ENCODE measurements at regions not wholly inside any gene's neighbourhood (a gene's known extent, or its start where the extent isn't known, plus 50 kb on each side); places are given as distances from the start of the nearest gene placed in this dataset.

- H3K27ac ChIP-seq (ENCODE audit: low read length) = no peak overlapping the region
- no peaks in the 10 kb centered on the region for H3K4me1 ChIP-seq (ENCODE audit: control insufficient read depth in 1 of 2, insufficient read depth in 2 of 2, low read length in 2 of 2)
- H3K27me3 ChIP-seq (ENCODE audit: low read depth, low read length) = no peaks in the 10 kb centered on the region
- H3K9me3 ChIP-seq (ENCODE audit: control insufficient read depth in 1 of 2, low read length in 2 of 2) = no peaks in the 10 kb centered on the region
- H3K36me3 ChIP-seq (ENCODE audit: control insufficient read depth in 1 of 2, insufficient read depth in 2 of 2, low read length in 2 of 2) = no peaks in the 10 kb centered on the region
- no peak overlapping the region for H3K4me3 ChIP-seq (ENCODE audit: low read depth in 1 of 2, low read length in 2 of 2)
Observed at GRCh38 chr17:14875557-14876412, 389.3 kb downstream of the PMP22 start.

DNA sequence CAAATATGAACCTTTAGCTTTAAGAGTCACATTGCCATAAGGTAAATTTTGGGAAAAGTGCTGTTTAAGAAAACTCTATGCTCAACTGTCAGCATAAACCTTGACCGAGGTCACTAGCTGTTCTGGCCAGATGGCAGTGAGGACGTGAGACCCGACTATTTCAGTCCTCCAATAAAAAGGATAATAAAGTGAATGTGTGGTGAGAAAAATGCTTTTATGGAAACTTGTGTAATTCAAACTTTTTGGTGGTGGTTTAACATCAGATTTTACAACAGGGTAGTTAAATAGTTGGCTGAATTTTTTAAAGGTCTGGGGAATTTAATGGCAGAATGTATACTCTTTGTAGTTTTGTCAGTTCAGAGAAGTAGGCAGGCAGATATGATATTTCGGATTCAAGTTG, 391.1 kb downstream of the PMP22 start:
- Histone ChIP-seq H3K36me3 (ENCODE audit: control insufficient read depth in 1 of 2, insufficient read depth in 2 of 2, low read length in 2 of 2) (no peaks in the 10 kb centered on the region), H3K27ac (ENCODE audit: low read length) (no peak overlapping the region), H3K9me3 (ENCODE audit: control insufficient read depth in 1 of 2, low read length in 2 of 2) (no peaks in the 10 kb centered on the region), H3K4me3 (ENCODE audit: low read depth in 1 of 2, low read length in 2 of 2) (no peak overlapping the region), H3K4me1 (ENCODE audit: control insufficient read depth in 1 of 2, insufficient read depth in 2 of 2, low read length in 2 of 2) (no peaks in the 10 kb centered on the region), H3K27me3 (ENCODE audit: low read depth, low read length) (no peaks in the 10 kb centered on the region)

DNA sequence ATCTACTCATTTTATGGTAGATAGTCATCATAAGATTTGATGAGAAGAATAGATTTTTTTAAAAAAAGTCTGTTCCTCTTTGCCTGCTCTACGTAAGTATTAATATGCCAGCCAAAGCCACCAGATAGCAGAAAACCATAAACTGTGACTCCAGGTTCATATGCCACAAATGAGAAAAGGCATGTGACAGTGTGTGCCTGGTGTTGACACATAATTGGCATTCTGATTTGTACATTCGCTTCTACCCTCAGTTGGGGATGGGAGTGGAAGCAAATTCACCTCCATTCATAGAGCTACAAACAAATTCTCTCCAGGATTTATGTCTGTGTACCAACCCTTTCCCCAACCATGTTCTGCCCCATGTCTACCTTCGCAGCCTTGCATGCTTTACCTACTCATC, 391.6 kb downstream of the PMP22 start:
- Histone ChIP-seq H3K4me3 (ENCODE audit: low read depth in 1 of 2, low read length in 2 of 2) (no peak overlapping the region), H3K27ac (ENCODE audit: low read length) (no peak overlapping the region)

DNA sequence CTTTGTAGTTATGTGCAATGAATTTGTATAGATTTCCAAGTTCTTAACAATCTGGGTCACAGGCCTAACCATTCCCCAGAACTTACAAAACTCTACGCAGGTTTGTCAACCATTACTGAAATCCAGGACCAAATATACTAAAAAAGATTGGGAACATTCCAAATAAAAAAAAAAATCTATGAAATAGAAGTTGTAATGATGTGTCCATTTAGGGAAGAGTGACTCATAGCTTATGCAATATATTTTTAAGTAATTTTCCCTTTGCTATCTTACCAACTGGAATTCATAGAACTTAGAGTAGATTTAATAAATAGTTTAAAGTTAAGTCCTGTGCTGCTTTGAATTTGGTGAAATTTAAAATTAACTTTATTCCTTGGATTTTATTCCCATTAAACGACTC, 393.2 kb downstream of the PMP22 start:
- no peaks in the 10 kb centered on the region for H3K9me3 ChIP-seq (ENCODE audit: control insufficient read depth in 1 of 2, low read length in 2 of 2)
- H3K27me3 ChIP-seq (ENCODE audit: low read depth, low read length) = no peaks in the 10 kb centered on the region
- no peak overlapping the region for H3K27ac ChIP-seq (ENCODE audit: low read length)
- no peak overlapping the region for H3K4me3 ChIP-seq (ENCODE audit: low read depth in 1 of 2, low read length in 2 of 2)
- H3K4me1 ChIP-seq (ENCODE audit: control insufficient read depth in 1 of 2, insufficient read depth in 2 of 2, low read length in 2 of 2) = no peaks in the 10 kb centered on the region
- H3K36me3 ChIP-seq (ENCODE audit: control insufficient read depth in 1 of 2, insufficient read depth in 2 of 2, low read length in 2 of 2) = no peaks in the 10 kb centered on the region

More for the DNA sequence above, 391.6 kb downstream of the PMP22 start:
- H3K9me3 ChIP-seq (ENCODE audit: control insufficient read depth in 1 of 2, low read length in 2 of 2) = no peaks in the 10 kb centered on the region
- no peaks in the 10 kb centered on the region for H3K36me3 ChIP-seq (ENCODE audit: control insufficient read depth in 1 of 2, insufficient read depth in 2 of 2, low read length in 2 of 2)
- H3K4me1 ChIP-seq (ENCODE audit: control insufficient read depth in 1 of 2, insufficient read depth in 2 of 2, low read length in 2 of 2) = no peaks in the 10 kb centered on the region
- H3K27me3 ChIP-seq (ENCODE audit: low read depth, low read length) = no peaks in the 10 kb centered on the region

DNA sequence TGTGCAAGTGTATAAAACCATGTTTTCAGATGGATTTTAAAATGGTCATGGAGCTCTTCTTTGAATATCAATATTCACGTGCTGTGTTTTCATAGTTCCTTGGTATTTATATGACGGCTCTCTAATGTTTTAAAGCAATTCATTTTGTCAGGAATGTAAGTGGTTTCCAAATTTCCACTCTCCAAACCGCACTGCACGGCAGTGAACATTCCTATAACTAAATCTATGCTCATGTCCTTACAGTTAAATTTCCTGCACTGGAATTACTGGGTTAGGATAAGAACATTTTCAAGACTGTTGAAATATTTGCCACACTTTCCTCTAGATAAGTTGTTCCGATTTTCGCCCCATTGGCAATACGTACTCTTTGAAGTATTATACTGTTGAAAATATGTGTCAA, 398.9 kb downstream of the PMP22 start:
- Histone ChIP-seq H3K27ac (ENCODE audit: low read length) (no peak overlapping the region), H3K4me3 (ENCODE audit: low read depth in 1 of 2, low read length in 2 of 2) (no peak overlapping the region), H3K9me3 (ENCODE audit: control insufficient read depth in 1 of 2, low read length in 2 of 2) (no peaks in the 10 kb centered on the region), H3K36me3 (ENCODE audit: control insufficient read depth in 1 of 2, insufficient read depth in 2 of 2, low read length in 2 of 2) (no peaks in the 10 kb centered on the region), H3K27me3 (ENCODE audit: low read depth, low read length) (no peaks in the 10 kb centered on the region), H3K4me1 (ENCODE audit: control insufficient read depth in 1 of 2, insufficient read depth in 2 of 2, low read length in 2 of 2) (no peaks in the 10 kb centered on the region)

DNA sequence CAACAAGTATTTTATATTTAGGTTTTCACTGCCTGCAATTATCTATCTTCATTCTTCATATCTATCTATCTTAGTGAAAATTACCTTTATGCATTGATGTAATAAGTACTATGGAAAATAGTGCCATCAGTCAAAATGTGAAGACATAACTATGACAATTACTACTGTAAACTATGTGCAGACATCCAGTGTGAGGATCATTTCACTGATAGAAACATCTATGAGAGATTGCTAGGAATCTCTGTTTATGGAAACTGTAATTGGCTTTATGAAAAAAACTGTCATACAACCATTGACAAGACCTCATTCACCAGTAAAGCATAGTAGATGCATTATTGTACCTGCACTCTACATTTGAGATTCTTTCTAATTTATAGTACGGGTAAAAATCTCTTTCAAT, 401.0 kb downstream of the PMP22 start:
- Histone ChIP-seq H3K4me3 (ENCODE audit: low read depth in 1 of 2, low read length in 2 of 2) (no peak overlapping the region), H3K27me3 (ENCODE audit: low read depth, low read length) (no peaks in the 10 kb centered on the region), H3K9me3 (ENCODE audit: control insufficient read depth in 1 of 2, low read length in 2 of 2) (no peaks in the 10 kb centered on the region), H3K4me1 (ENCODE audit: control insufficient read depth in 1 of 2, insufficient read depth in 2 of 2, low read length in 2 of 2) (no peaks in the 10 kb centered on the region), H3K36me3 (ENCODE audit: control insufficient read depth in 1 of 2, insufficient read depth in 2 of 2, low read length in 2 of 2) (no peaks in the 10 kb centered on the region), H3K27ac (ENCODE audit: low read length) (no peak overlapping the region)

DNA sequence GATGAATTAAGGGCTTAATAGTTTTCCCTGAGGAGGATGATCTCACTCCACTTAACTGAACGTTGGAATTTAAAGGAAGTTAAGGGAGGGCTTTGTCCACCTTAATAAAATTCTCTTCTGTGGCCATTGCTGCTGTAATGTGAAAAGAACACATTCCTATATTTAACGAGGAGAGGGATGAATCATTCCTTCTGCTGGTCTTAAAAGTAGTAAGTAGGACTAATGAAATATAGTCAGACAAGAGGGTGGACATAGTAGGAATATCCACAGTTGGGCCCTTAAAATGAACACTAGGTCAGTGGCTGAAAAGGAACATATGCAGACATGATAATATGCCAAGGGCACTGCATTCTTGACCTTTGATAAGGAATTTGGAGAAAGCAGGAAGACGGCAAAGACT, 405.6 kb downstream of the PMP22 start:
- H3K4me3 ChIP-seq (ENCODE audit: low read depth in 1 of 2, low read length in 2 of 2) = no peak overlapping the region
- H3K36me3 ChIP-seq (ENCODE audit: control insufficient read depth in 1 of 2, insufficient read depth in 2 of 2, low read length in 2 of 2) = no peaks in the 10 kb centered on the region
- H3K27ac ChIP-seq (ENCODE audit: low read length) = no peak overlapping the region
- no peaks in the 10 kb centered on the region for H3K9me3 ChIP-seq (ENCODE audit: control insufficient read depth in 1 of 2, low read length in 2 of 2)
- H3K4me1 ChIP-seq (ENCODE audit: control insufficient read depth in 1 of 2, insufficient read depth in 2 of 2, low read length in 2 of 2) = no peaks in the 10 kb centered on the region
- H3K27me3 ChIP-seq (ENCODE audit: low read depth, low read length) = no peaks in the 10 kb centered on the region

DNA sequence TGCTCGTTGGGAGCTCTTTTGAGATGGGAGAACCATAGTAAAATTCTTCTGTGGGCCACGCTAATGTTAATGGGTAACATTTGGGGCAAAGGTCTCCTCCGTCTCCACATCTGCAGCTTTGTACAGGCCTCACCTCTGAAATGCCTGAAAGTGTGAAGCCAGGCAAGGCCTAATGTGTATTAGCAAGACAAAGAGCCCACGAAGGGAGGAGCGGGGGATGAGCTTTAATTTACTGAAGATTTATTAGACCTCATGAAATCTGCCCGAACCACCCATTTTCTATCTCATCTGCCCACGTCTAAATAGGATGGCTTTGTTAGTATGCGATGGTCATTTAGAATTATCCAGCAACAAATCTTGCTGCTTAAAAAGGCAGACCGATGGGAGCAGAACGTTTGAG, 408.9 kb downstream of the PMP22 start:
- no peak overlapping the region for H3K4me3 ChIP-seq (ENCODE audit: low read depth in 1 of 2, low read length in 2 of 2)
- H3K4me1 ChIP-seq (ENCODE audit: control insufficient read depth in 1 of 2, insufficient read depth in 2 of 2, low read length in 2 of 2) = no peaks in the 10 kb centered on the region
- no peaks in the 10 kb centered on the region for H3K27me3 ChIP-seq (ENCODE audit: low read depth, low read length)
- no peaks in the 10 kb centered on the region for H3K36me3 ChIP-seq (ENCODE audit: control insufficient read depth in 1 of 2, insufficient read depth in 2 of 2, low read length in 2 of 2)
- H3K9me3 ChIP-seq (ENCODE audit: control insufficient read depth in 1 of 2, low read length in 2 of 2) = no peaks in the 10 kb centered on the region
- H3K27ac ChIP-seq (ENCODE audit: low read length) = no peak overlapping the region

DNA sequence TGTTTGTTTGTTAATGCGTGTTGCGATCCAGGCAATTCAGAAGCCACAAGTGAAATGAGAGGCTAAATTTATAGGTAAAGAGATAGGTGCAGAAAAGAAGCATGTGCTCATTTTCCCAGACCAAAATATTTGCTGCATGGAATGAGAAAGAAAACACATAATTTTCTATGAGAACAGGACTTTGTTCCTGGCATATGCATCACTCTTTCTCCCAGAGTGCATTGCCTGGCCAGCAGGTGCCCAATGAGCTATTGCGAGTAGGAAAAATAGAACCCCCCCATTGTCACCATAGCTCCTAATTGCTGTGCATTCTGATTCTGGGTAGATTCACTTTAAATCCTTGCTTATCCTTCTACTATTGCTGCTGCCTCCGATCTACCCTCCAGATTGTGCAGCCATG, 410.4 kb downstream of the PMP22 start:
- H3K27me3 ChIP-seq (ENCODE audit: low read depth, low read length) = no peaks in the 10 kb centered on the region
- H3K27ac ChIP-seq (ENCODE audit: low read length) = no peak overlapping the region
- H3K9me3 ChIP-seq (ENCODE audit: control insufficient read depth in 1 of 2, low read length in 2 of 2) = peaks cover 0 to 4% of the 10 kb centered on the region in 2 donors
- H3K36me3 ChIP-seq (ENCODE audit: control insufficient read depth in 1 of 2, insufficient read depth in 2 of 2, low read length in 2 of 2) = no peaks in the 10 kb centered on the region
- H3K4me1 ChIP-seq (ENCODE audit: control insufficient read depth in 1 of 2, insufficient read depth in 2 of 2, low read length in 2 of 2) = no peaks in the 10 kb centered on the region
- H3K4me3 ChIP-seq (ENCODE audit: low read depth in 1 of 2, low read length in 2 of 2) = no peak overlapping the region

GRCh38 chr17:14845591-14846281, 419.4 kb downstream of the PMP22 start:
- no peak overlapping the region for H3K27ac ChIP-seq (ENCODE audit: low read length)
- no peaks in the 10 kb centered on the region for H3K27me3 ChIP-seq (ENCODE audit: low read depth, low read length)
- peaks cover 0 to 11% of the 10 kb centered on the region in 2 donors for H3K9me3 ChIP-seq (ENCODE audit: control insufficient read depth in 1 of 2, low read length in 2 of 2)
- no peaks in the 10 kb centered on the region for H3K4me1 ChIP-seq (ENCODE audit: control insufficient read depth in 1 of 2, insufficient read depth in 2 of 2, low read length in 2 of 2)
- no peak overlapping the region for H3K4me3 ChIP-seq (ENCODE audit: low read depth in 1 of 2, low read length in 2 of 2)
- no peaks in the 10 kb centered on the region for H3K36me3 ChIP-seq (ENCODE audit: control insufficient read depth in 1 of 2, insufficient read depth in 2 of 2, low read length in 2 of 2)

DNA sequence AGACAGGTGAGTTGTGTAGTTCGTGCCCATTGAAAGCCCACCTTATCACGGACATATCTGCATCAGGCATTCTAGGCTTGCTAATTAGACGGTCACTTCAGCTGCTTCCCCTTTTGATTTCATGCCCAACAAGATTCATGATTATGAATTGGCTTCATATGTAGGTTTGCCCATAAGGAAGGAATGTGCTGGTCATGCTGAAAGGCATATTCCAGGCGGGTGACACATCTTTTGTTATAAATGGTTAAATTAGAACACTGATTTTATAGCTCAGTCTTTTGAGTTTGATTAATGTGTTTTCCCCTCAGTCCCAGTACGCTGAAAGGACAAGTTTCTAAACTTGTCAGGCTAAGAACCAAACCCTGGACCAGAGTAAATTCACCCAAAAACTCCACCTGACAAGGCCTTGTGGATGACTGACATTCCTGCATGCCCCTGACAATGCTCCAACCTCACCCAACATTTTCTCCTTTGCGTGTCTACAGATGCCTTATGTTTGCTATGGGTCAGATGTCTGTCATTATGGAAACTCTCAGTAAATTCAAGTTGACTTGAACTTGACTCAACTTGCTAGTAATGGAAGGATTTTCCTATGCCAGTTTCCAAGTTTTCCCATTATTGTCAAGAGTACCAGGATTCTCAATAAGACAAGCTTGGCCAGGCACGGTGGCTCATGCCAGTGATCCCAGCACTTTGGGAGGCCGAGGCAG, 421.9 kb downstream of the PMP22 start:
- Histone ChIP-seq H3K4me3 (ENCODE audit: low read depth in 1 of 2, low read length in 2 of 2) (no peak overlapping the region), H3K9me3 (ENCODE audit: control insufficient read depth in 1 of 2, low read length in 2 of 2) (no peaks in the 10 kb centered on the region), H3K27ac (ENCODE audit: low read length) (no peak overlapping the region)

More for the DNA sequence above, 421.9 kb downstream of the PMP22 start:
- H3K4me1 ChIP-seq (ENCODE audit: control insufficient read depth in 1 of 2, insufficient read depth in 2 of 2, low read length in 2 of 2) = no peaks in the 10 kb centered on the region
- no peaks in the 10 kb centered on the region for H3K36me3 ChIP-seq (ENCODE audit: control insufficient read depth in 1 of 2, insufficient read depth in 2 of 2, low read length in 2 of 2)
- H3K27me3 ChIP-seq (ENCODE audit: low read depth, low read length) = no peaks in the 10 kb centered on the region
